ENCODE measurements at regions not wholly inside any gene's neighbourhood (a gene's known extent, or its start where the extent isn't known, plus 50 kb on each side); places are given as distances from the start of the nearest gene placed in this dataset.

DNA sequence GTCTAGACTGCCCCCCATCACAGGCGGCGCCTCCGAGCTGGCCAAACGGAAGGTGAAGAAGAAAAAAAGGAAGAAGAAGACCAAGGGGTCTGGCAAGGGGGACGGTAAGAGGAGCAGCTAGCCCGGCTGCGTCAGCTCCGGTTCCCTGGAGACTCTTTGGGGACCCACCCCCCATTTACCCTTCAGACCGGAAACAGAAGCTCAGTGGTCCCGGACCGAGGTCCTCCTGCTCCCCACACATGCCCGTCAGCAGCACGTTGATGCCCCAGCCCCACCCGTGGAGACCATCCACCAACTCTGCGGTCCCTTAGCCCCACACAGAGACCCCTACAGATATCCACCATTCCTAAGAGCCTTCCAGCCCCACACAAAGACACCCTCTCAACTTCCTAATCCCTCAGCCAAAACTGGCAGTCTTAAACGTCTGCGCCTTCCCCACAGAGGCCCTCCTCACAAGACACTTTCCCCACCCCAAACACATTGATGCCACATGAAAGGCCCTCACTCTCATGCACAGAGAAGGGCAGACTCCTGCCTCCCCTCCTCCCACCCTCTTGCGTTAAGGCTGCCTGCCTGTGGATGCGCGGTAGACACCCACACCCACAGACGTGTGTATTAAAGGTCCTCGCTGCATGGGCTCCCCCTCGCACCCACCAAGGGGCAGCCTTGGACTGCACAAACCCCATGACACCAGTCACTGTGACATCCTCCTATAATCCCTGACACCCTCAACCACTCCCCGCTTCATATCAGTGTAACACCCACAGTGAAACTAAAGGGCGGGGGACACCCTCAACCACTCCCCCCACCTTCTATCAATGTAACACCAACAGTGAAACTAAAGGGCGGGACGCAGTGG, 58.2 kb upstream of the RPH3AL start:
- Histone ChIP-seq H4K20me1 (ENCODE audit: insufficient read depth) (no peaks in the 10 kb centered on the region), H3K9me3 (no peaks in the 10 kb centered on the region), H3K4me3 (ENCODE audit: low read depth in 2 of 2, low read length in 1 of 2) (peak overlapping the region; percentile 74 to 94), H3F3A (replicated peaks; ENCODE audit: insufficient read depth) (peaks cover 4% of the 10 kb centered on the region), H3K9ac (peak overlapping the region; percentile 78), H3K27ac (ENCODE audit: low read depth in 2 of 2, low read length in 1 of 2) (peak overlapping the region; percentile 55 to 68; a peak in 2 of 4 replicates), H2AFZ (ENCODE audit: low read depth) (peak overlapping the region; percentile 79; the same call in 1 of the 2 replicates), H3K36me3 (replicated peaks in 1 of 2; ENCODE audit: control insufficient read depth in 1 of 2, insufficient read depth in 2 of 2, low read length in 1 of 2) (peaks cover 0 to 5% of the 10 kb centered on the region in 2 experiments), H3K4me1 (ENCODE audit: control insufficient read depth in 1 of 2, insufficient read depth in 2 of 2, low read depth in 1 of 2, low read length in 1 of 2) (peaks cover 0 to 11% of the 10 kb centered on the region in 2 experiments; a peak in 1 of 4 replicates), H3K27me3 (ENCODE audit: insufficient read depth) (no peaks in the 10 kb centered on the region), H3K4me2 (peak overlapping the region; percentile 98), H3K9me2 (no peaks in the 10 kb centered on the region), H3K79me2 (ENCODE audit: insufficient read depth) (no peaks in the 10 kb centered on the region)
- ChIA-PET POLR2A (no interaction called here), CTCF (interaction anchor here (1.1 to 3.4 kb wide), 9 partner anchors 12 to 570 kb away, joined by 3 to 255 read pairs (median 6); partner anchors contain the start of genes GEMIN4 and NXN)
- DNase-seq, result peak; percentile 48
- no peak for TF ChIP-seq JUND (IDR thresholded peaks at IDR 0.05)
- 0 out of 2 replicates have a peak, but pooled peaks have one; percentile 15 for TF ChIP-seq GABPA (IDR thresholded peaks at IDR 0.05; ENCODE audit: low read depth)
- TF ChIP-seq, protein P1, sequence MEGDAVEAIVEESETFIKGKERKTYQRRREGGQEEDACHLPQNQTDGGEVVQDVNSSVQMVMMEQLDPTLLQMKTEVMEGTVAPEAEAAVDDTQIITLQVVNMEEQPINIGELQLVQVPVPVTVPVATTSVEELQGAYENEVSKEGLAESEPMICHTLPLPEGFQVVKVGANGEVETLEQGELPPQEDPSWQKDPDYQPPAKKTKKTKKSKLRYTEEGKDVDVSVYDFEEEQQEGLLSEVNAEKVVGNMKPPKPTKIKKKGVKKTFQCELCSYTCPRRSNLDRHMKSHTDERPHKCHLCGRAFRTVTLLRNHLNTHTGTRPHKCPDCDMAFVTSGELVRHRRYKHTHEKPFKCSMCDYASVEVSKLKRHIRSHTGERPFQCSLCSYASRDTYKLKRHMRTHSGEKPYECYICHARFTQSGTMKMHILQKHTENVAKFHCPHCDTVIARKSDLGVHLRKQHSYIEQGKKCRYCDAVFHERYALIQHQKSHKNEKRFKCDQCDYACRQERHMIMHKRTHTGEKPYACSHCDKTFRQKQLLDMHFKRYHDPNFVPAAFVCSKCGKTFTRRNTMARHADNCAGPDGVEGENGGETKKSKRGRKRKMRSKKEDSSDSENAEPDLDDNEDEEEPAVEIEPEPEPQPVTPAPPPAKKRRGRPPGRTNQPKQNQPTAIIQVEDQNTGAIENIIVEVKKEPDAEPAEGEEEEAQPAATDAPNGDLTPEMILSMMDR (IDR thresholded peaks at IDR 0.05), result peak; percentile 16; the same call in 1 of the 2 replicates
- peak; percentile 41 for TF ChIP-seq RAD21 (IDR thresholded peaks at IDR 0.05; ENCODE audit: low read length)
- 25% methylated on average over 22 of the region's 27 CpGs for WGBS (ENCODE audit: low lambda C conversion rate)

DNA sequence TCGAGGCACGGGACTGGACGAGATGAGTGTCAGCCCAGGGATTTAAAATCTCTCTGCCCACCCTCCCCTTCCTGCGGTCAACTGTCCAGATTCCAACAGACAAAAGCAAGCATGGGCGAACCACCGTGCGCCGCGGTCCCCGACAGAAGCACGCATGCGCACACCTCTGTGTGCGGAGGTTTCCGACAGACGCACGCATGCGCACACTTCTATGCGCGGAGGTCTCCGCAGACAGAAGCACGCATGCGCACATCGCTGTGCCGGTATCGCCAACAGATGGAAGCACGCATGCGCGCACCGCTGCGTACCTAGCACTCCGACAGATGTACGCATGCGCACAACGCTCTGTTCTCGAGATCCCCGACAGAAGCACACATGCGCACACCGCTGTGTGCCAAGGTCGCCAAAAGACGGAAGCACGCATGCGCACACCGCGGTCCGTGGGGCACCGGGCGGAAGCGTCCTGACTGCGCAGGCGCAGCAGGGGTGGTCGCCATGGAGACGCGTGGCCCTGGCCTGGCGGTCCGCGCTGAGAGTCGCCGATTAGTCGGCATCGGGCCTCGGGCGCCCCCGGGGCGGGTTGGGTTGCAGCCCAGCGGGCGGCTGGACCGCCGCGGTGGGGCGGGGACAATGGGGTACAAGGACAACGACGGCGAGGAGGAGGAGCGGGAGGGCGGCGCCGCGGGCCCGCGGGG, 57.4 kb upstream of the RPH3AL start:
- peaks cover 4% of the 10 kb centered on the region for H3F3A ChIP-seq (replicated peaks; ENCODE audit: insufficient read depth)
- ChIA-PET CTCF (interaction anchor here (3.4 kb wide), 1 partner anchor 292 kb away, joined by 255 read pairs; no protein-coding TSS in a partner anchor), POLR2A (no interaction called here)
- WGBS (ENCODE audit: low lambda C conversion rate), result 1% methylated on average over 20 of the region's 80 CpGs
- H3K27ac ChIP-seq (ENCODE audit: low read depth in 2 of 2, low read length in 1 of 2), result peak overlapping the region; percentile 55 to 68
- H2AFZ ChIP-seq (ENCODE audit: low read depth), result peak overlapping the region; percentile 98
- H3K36me3 ChIP-seq (replicated peaks in 1 of 2; ENCODE audit: control insufficient read depth in 1 of 2, insufficient read depth in 2 of 2, low read length in 1 of 2), result peaks cover 0 to 5% of the 10 kb centered on the region in 2 experiments
- no peaks in the 10 kb centered on the region for H3K79me2 ChIP-seq (ENCODE audit: insufficient read depth)
- H3K4me3 ChIP-seq (ENCODE audit: low read depth in 2 of 2, low read length in 1 of 2), result peak overlapping the region; percentile 74 to 94
- peak overlapping the region; percentile 98 for H3K4me2 ChIP-seq
- no peaks in the 10 kb centered on the region for H3K9me2 ChIP-seq
- H4K20me1 ChIP-seq (ENCODE audit: insufficient read depth), result no peaks in the 10 kb centered on the region
- H3K27me3 ChIP-seq (ENCODE audit: insufficient read depth), result no peaks in the 10 kb centered on the region
- peaks cover 0 to 11% of the 10 kb centered on the region in 2 experiments; a peak in 1 of 4 replicates for H3K4me1 ChIP-seq (ENCODE audit: control insufficient read depth in 1 of 2, insufficient read depth in 2 of 2, low read depth in 1 of 2, low read length in 1 of 2)
- peak overlapping the region; percentile 78 for H3K9ac ChIP-seq
- H3K9me3 ChIP-seq, result no peaks in the 10 kb centered on the region
- peak; percentile 98 for DNase-seq
- no peak for TF ChIP-seq GATA2 (CRISPR knock-in tag; IDR thresholded peaks at IDR 0.05)
- no peak for TF ChIP-seq CHD2 (IDR thresholded peaks at IDR 0.05; ENCODE audit: low read length, partially characterized antibody)
- TF ChIP-seq, protein P2, sequence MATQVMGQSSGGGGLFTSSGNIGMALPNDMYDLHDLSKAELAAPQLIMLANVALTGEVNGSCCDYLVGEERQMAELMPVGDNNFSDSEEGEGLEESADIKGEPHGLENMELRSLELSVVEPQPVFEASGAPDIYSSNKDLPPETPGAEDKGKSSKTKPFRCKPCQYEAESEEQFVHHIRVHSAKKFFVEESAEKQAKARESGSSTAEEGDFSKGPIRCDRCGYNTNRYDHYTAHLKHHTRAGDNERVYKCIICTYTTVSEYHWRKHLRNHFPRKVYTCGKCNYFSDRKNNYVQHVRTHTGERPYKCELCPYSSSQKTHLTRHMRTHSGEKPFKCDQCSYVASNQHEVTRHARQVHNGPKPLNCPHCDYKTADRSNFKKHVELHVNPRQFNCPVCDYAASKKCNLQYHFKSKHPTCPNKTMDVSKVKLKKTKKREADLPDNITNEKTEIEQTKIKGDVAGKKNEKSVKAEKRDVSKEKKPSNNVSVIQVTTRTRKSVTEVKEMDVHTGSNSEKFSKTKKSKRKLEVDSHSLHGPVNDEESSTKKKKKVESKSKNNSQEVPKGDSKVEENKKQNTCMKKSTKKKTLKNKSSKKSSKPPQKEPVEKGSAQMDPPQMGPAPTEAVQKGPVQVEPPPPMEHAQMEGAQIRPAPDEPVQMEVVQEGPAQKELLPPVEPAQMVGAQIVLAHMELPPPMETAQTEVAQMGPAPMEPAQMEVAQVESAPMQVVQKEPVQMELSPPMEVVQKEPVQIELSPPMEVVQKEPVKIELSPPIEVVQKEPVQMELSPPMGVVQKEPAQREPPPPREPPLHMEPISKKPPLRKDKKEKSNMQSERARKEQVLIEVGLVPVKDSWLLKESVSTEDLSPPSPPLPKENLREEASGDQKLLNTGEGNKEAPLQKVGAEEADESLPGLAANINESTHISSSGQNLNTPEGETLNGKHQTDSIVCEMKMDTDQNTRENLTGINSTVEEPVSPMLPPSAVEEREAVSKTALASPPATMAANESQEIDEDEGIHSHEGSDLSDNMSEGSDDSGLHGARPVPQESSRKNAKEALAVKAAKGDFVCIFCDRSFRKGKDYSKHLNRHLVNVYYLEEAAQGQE (IDR thresholded peaks at IDR 0.05; ENCODE audit: low read depth, low read length), result no peak
- TF ChIP-seq TCF12 (IDR thresholded peaks at IDR 0.05), result no peak
- TF ChIP-seq, protein P3, sequence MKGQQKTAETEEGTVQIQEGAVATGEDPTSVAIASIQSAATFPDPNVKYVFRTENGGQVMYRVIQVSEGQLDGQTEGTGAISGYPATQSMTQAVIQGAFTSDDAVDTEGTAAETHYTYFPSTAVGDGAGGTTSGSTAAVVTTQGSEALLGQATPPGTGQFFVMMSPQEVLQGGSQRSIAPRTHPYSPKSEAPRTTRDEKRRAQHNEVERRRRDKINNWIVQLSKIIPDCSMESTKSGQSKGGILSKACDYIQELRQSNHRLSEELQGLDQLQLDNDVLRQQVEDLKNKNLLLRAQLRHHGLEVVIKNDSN (IDR thresholded peaks at IDR 0.05; ENCODE audit: borderline replicate concordance, low read depth), result no peak
- no peak for TF ChIP-seq RXRA (IDR thresholded peaks at IDR 0.05; ENCODE audit: borderline replicate concordance, low read depth)
- TF ChIP-seq SIN3A (IDR thresholded peaks at IDR 0.05; ENCODE audit: borderline replicate concordance, low read depth, low read length), result no peak
- TF ChIP-seq, protein P4, sequence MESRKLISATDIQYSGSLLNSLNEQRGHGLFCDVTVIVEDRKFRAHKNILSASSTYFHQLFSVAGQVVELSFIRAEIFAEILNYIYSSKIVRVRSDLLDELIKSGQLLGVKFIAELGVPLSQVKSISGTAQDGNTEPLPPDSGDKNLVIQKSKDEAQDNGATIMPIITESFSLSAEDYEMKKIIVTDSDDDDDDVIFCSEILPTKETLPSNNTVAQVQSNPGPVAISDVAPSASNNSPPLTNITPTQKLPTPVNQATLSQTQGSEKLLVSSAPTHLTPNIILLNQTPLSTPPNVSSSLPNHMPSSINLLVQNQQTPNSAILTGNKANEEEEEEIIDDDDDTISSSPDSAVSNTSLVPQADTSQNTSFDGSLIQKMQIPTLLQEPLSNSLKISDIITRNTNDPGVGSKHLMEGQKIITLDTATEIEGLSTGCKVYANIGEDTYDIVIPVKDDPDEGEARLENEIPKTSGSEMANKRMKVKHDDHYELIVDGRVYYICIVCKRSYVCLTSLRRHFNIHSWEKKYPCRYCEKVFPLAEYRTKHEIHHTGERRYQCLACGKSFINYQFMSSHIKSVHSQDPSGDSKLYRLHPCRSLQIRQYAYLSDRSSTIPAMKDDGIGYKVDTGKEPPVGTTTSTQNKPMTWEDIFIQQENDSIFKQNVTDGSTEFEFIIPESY (IDR thresholded peaks at IDR 0.05; ENCODE audit: borderline replicate concordance, low read depth), result no peak
- TF ChIP-seq, protein P5, sequence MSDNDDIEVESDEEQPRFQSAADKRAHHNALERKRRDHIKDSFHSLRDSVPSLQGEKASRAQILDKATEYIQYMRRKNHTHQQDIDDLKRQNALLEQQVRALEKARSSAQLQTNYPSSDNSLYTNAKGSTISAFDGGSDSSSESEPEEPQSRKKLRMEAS (IDR thresholded peaks at IDR 0.05; ENCODE audit: low read depth), result peak; percentile 63
- TF ChIP-seq, protein P6, sequence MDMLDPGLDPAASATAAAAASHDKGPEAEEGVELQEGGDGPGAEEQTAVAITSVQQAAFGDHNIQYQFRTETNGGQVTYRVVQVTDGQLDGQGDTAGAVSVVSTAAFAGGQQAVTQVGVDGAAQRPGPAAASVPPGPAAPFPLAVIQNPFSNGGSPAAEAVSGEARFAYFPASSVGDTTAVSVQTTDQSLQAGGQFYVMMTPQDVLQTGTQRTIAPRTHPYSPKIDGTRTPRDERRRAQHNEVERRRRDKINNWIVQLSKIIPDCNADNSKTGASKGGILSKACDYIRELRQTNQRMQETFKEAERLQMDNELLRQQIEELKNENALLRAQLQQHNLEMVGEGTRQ (IDR thresholded peaks at IDR 0.05; ENCODE audit: borderline replicate concordance, low read depth, low read length), result no peak

All from SK-N-SH (cell line).